Neutrophil (primary cell): ENCODE measurements at regions not wholly inside any gene's neighbourhood (a gene's known extent, or its start where the extent isn't known, plus 50 kb on each side); places are given as distances from the start of the nearest gene placed in this dataset.

Experiments used
- H3K27ac ChIP-seq: fragments of 200-600 bp; sonication (generic); 2 replicates; pipeline ENCODE4 v1.5.1; 2016; ENCODE audit warnings: mild to moderate bottlenecking, moderate library complexity
- H3K27me3 ChIP-seq: fragments of 200-600 bp; sonication (generic); 2 replicates; pipeline ENCODE4 v1.6.0; 2016; ENCODE audit warnings: mild to moderate bottlenecking
- H3K36me3 ChIP-seq: fragments of 200-600 bp; sonication (generic); 2 replicates; pipeline ENCODE4 v1.5.1; 2017
- H3K4me1 ChIP-seq, 2 experiments: fragments of 200-600 bp in 1 of 2; sonication (generic) in 1 of 2; 1 replicate in 1 of 2; 2 replicates in 1 of 2; pipeline versions ENCODE4 v1.5.1 to v1.6.1; 2013 to 2016; ENCODE audit warnings: low read depth in 1 of 2, low read length in 1 of 2, mild to moderate bottlenecking in 1 of 2, moderate library complexity in 1 of 2; ENCODE audit not compliant: control insufficient read depth in 1 of 2, insufficient read depth in 1 of 2
- H3K4me3 ChIP-seq, 2 experiments: fragments of 200-600 bp in 1 of 2; sonication (generic) in 1 of 2; 1 replicate in 1 of 2; 2 replicates in 1 of 2; pipeline ENCODE4 v1.5.1; 2013 to 2016; ENCODE audit warnings: low read depth in 1 of 2, low read length in 1 of 2, mild to moderate bottlenecking in 1 of 2, moderate library complexity in 1 of 2
- H3K9me3 ChIP-seq: fragments of 200-600 bp; sonication (generic); 2 replicates; pipeline ENCODE4 v1.5.1; 2016
- CTCF ChIP-seq: fragments of 200-600 bp; sonication (generic); IDR thresholded peaks from 2 replicates; pipeline ENCODE4 v1.5.1; 2016; ENCODE audit warnings: antibody characterized with exemption

GRCh38 chr22:19604711-19605268 lies 80.6 kb upstream of the CLDN5 start:
- no peaks in the 10 kb centered on the region for H3K9me3 ChIP-seq
- no peaks in the 10 kb centered on the region for H3K4me1 ChIP-seq
- no peak for TF ChIP-seq CTCF

GRCh38 chr22:19605508-19606331 lies 81.5 kb upstream of the CLDN5 start:
- H3K27ac ChIP-seq, result no peak overlapping the region
- no peaks in the 10 kb centered on the region for H3K36me3 ChIP-seq
- no peaks in the 10 kb centered on the region for H3K4me1 ChIP-seq
- no peak overlapping the region for H3K4me3 ChIP-seq
- H3K9me3 ChIP-seq, result no peaks in the 10 kb centered on the region
- H3K27me3 ChIP-seq, result peaks cover 33% of the 10 kb centered on the region
- no peak for TF ChIP-seq CTCF

More at GRCh38 chr22:19604711-19605268, 80.6 kb upstream of the CLDN5 start:
- H3K4me3 ChIP-seq, result no peak overlapping the region
- H3K36me3 ChIP-seq, result no peaks in the 10 kb centered on the region
- no peak overlapping the region for H3K27ac ChIP-seq
- H3K27me3 ChIP-seq, result peaks cover 33% of the 10 kb centered on the region

- Histone ChIP-seq H3K36me3 (no peaks in the 10 kb centered on the region), H3K27ac (no peak overlapping the region), H3K4me3 (no peak overlapping the region), H3K9me3 (no peaks in the 10 kb centered on the region), H3K27me3 (peaks cover 33% of the 10 kb centered on the region), H3K4me1 (no peaks in the 10 kb centered on the region)
- TF ChIP-seq CTCF, result no peak
Observed at GRCh38 chr22:19606332-19607191, 82.4 kb upstream of the CLDN5 start.

- Histone ChIP-seq H3K4me1 (no peaks in the 10 kb centered on the region), H3K27ac (no peak overlapping the region), H3K4me3 (no peak overlapping the region), H3K27me3 (peaks cover 33% of the 10 kb centered on the region), H3K36me3 (no peaks in the 10 kb centered on the region), H3K9me3 (no peaks in the 10 kb centered on the region)
- TF ChIP-seq CTCF, result no peak
Observed at GRCh38 chr22:19607192-19608002, 83.2 kb upstream of the CLDN5 start.
